ENCODE measurements at regions not wholly inside any gene's neighbourhood (a gene's known extent, or its start where the extent isn't known, plus 50 kb on each side); places are given as distances from the start of the nearest gene placed in this dataset.

DNA sequence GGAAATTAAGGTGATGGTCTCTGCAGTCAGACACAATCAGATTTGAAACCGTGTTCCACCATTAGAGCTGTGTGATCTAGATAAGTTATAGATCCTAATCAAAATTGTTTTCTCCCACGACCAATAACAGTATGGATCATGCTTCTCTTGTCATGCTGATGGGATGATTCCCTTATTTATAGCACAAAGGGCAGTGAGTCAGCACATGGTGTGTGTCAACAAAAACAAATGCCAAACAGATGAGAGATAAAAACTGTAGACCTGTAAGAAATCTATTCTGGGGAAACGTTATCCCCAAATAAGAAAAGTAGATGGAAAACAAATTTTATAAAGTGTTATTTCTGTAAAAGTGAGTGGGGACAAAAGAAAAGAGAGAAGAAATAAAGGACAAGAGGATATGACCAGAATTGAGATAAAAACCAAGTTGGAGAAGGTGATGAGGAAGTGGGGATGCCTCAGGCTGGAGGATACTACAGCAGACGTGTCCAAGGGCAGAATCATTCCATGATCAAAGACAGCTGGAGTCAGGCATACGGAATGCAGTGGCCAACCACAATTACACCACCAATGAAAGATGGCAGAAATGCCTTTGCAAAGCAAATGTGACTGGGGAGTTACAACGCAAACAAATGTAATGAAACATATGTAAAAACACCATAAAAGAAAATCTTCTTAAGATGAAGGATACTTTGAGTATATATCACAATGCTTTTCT is 377.8 kb upstream of the PRKX start:
- H3K27ac ChIP-seq, result no peak overlapping the region
- H3K4me1 ChIP-seq, result no peaks in the 10 kb centered on the region
- ATAC-seq (no peak), DNase-seq (no peak)
- H3K9me3 ChIP-seq, result no peaks in the 10 kb centered on the region
- no peaks in the 10 kb centered on the region for H3K36me3 ChIP-seq
- no peaks in the 10 kb centered on the region for H3K27me3 ChIP-seq
- intact Hi-C loops (cut with DNase I), result no loop called here
- no peak overlapping the region for H3K4me3 ChIP-seq
- TF ChIP-seq, protein P1, sequence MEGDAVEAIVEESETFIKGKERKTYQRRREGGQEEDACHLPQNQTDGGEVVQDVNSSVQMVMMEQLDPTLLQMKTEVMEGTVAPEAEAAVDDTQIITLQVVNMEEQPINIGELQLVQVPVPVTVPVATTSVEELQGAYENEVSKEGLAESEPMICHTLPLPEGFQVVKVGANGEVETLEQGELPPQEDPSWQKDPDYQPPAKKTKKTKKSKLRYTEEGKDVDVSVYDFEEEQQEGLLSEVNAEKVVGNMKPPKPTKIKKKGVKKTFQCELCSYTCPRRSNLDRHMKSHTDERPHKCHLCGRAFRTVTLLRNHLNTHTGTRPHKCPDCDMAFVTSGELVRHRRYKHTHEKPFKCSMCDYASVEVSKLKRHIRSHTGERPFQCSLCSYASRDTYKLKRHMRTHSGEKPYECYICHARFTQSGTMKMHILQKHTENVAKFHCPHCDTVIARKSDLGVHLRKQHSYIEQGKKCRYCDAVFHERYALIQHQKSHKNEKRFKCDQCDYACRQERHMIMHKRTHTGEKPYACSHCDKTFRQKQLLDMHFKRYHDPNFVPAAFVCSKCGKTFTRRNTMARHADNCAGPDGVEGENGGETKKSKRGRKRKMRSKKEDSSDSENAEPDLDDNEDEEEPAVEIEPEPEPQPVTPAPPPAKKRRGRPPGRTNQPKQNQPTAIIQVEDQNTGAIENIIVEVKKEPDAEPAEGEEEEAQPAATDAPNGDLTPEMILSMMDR (IDR thresholded peaks at IDR 0.05), result no peak
- 42 to 45% methylated on average over 6 of the region's 6 CpGs for WGBS, 2 donors

DNA sequence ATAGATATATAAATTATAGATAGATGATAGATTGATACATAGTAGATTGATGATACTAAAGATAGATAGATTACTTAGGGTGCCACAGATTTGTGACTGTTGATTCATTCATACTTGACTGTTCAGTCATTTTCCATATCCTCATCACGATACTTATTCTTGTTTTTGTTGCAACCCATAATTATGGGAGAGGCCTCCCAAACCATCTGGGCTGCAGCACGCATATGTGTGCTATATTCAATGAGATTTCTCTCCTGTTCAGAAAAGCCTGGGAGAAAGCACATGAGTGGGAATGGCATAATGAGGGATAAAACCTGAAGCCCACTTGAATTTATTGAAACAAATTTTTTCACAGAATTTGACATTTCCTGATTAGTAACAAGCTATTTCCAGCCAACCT is 346.4 kb upstream of the PRKX start:
- Histone ChIP-seq H3K27me3 (no peaks in the 10 kb centered on the region), H3K9me3 (peaks cover 0 to 23% (median 0%) of the 10 kb centered on the region in 11 donors), H3K27ac (no peak overlapping the region), H3K4me3 (no peak overlapping the region), H3K36me3 (no peaks in the 10 kb centered on the region), H3K4me1 (no peaks in the 10 kb centered on the region)
- intact Hi-C loops (cut with DNase I), result no loop called here
- TF ChIP-seq, protein P1 (IDR thresholded peaks at IDR 0.05), result no peak
- ATAC-seq (no peak), DNase-seq (no peak)
- WGBS, 2 donors, result 67 to 70% methylated on average over 2 of the region's 2 CpGs

- no peaks in the 10 kb centered on the region for H3K36me3 ChIP-seq
- no peaks in the 10 kb centered on the region for H3K27me3 ChIP-seq
- ATAC-seq (no peak), DNase-seq (no peak)
- intact Hi-C loops (cut with DNase I), result no loop called here
- no peaks in the 10 kb centered on the region for H3K4me1 ChIP-seq
- no peak overlapping the region for H3K4me3 ChIP-seq
- H3K9me3 ChIP-seq, result peaks cover 0 to 8% (median 0%) of the 10 kb centered on the region in 11 donors
- TF ChIP-seq, protein P1 (IDR thresholded peaks at IDR 0.05), result no peak
- WGBS, 2 donors, result 63 to 68% methylated on average over 6 of the region's 6 CpGs
- no peak overlapping the region for H3K27ac ChIP-seq
These were observed 330.5 kb upstream of the PRKX start for GRCh38 chrX:4043951-4044350.

DNA sequence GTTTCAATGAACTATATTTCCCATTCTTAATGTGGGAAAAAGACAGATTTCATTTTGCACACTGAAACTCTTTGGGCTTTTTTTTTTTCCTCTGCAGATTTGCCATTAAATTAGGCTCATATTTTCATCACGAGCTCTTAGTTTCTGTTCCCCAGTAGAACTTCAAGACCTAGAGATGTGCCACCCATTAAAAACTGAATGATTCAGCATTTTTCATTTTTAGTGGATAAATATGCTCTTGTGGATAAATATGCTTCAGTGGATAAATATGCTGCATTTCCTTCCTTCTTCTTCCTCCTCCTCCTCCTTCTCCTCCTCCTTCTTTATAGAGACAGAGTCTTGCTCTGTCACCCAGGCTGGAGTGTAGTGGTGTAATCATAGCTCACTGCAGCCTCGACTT is 322.4 kb upstream of the PRKX start:
- 57% methylated on average over 2 of the region's 2 CpGs for WGBS, 2 donors
- Histone ChIP-seq H3K4me1 (no peaks in the 10 kb centered on the region), H3K27ac (no peak overlapping the region), H3K36me3 (no peaks in the 10 kb centered on the region), H3K27me3 (no peaks in the 10 kb centered on the region), H3K4me3 (no peak overlapping the region), H3K9me3 (peaks cover 0 to 18% (median 0%) of the 10 kb centered on the region in 11 donors)
- DNase-seq (no peak), ATAC-seq (no peak)
- TF ChIP-seq, protein P1 (IDR thresholded peaks at IDR 0.05), result no peak
- intact Hi-C loops (cut with DNase I), result no loop called here
